Stimulated activated CD4-positive, alpha-beta T cell treated with anti-CD3 and anti-CD28 coated beads, Interleukin-4, amount 100 ng/mL, for 4 hours (primary cell): ENCODE measurements at regions not wholly inside any gene's neighbourhood (a gene's known extent, or its start where the extent isn't known, plus 50 kb on each side); places are given as distances from the start of the nearest gene placed in this dataset.
"Not testable (repeated sequence)": the region's sequence is repeated elsewhere in the genome, so short reads cannot be mapped to it uniquely, and the experiment has no call there.

Source experiments
- DNase-seq, 2 experiments: peaks; one replicate each; pipeline ENCODE4 v3.0.0-alpha.2; 2020

DNA sequence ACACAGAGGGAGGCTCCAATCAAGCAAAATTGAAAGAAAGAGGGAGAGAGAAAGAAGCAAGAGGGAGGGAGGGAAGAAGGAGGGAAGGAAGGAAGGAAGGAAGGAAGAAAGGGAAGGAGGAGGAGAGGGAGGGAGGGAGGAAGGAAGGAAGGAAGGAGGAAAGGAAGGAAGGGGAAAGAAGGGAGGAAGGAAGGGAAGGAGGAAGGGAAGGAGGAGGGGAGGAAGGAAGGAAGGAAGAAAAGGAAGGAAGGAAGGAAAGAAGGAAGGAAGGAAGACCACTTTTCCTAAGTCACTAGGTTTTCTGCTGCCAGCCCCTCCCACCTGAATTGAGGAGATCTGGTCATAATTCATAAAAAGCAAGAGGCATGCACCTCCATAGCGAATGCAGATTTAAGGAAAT lies 287.0 kb downstream of the SP3 start:
- no peak for DNase-seq

DNA sequence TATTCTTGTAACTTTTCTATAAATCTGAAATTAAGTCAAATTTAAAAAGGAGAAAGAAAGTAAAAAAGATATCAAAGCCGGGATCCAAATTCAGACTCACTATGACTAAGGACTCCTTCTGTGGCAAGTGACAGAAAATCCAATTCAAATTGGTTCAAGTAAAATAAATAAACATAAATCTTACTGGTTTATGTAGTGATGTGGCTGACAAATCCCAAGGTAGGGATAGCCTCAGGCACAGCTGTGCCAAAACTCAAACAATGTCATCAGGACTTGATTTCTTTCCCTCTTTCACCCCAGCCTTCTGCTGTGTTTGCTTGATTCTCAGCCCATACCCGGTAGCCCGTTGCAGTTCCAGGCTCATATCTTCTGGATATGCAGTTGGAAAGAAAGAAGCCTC lies 284.6 kb downstream of the SP3 start:
- no peak for DNase-seq

DNA sequence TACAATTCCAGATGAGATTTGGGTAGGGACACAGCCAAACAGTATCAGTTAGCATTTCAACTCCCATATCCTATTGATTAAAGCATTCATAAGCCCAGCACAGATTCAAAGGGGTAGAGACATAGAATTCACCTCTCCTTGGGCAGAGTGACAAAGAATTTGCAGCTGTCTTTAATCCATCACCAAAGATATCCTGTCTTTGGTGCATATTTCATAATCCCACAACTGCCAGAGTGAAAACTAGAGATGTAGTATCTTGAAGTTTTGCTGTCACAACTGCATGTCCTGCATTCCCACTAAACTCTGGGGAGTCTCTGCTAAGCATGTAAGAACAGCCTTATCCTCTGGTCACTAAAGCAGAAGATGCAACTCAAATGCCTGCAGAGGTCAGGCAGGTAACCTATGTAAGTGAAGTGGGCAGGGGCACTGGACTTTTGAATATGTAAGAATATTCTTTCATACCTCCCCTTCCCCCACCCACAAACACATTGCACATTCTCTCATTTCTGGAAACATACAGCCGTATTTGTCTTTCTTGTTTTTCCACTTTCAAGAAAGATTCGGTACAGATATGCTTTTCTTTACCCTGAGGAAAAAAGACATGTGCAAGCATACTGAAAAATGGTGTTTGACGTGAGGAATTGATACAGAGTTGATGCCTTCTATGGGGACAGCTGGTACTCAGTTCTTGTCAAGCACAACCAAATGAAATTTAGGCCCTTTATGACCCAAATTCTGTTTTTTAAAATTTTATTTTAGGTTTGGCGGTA lies 283.1 kb downstream of the SP3 start:
- DNase-seq = no peak

GRCh38 chr2:173684896-173685459 lies 280.2 kb downstream of the SP3 start:
- no peak for DNase-seq

DNA sequence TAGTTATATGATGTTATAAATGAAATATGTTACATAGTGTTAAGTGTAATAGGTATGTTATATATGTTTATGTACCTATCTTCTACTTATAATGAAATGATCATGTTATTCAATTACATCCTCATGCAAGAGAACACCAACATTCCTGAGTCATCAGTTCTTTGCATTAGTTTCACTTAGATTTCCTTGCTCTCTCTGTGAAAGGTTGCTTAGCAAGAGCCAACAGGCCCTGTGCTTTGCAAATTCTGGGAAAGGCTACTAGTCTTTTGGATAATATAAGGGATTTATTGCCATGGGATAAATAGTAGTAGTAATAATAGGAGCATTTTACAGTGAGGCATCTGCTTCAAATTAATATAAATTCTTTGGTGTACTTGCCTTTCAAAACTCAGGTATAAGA lies 274.8 kb downstream of the SP3 start:
- DNase-seq = no peak

DNA sequence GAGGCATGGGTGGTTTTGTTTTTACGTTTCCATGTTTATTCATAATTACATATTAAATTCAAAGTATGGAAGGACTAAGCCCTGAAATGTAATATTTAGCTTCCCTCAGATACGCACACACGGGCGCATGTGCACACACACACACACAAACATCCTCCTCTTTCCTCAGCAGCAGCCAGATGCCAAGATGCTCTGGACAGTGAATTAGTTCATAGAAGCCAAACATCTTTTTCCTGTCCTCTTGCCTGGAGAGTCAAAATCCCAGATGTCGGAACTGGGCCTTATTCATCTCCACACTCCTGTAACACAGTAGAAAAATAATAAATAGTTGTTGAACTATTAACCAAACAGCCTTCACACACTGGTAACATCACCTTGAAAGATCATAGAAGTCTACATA lies 273.1 kb downstream of the SP3 start:
- DNase-seq = no peak

DNA sequence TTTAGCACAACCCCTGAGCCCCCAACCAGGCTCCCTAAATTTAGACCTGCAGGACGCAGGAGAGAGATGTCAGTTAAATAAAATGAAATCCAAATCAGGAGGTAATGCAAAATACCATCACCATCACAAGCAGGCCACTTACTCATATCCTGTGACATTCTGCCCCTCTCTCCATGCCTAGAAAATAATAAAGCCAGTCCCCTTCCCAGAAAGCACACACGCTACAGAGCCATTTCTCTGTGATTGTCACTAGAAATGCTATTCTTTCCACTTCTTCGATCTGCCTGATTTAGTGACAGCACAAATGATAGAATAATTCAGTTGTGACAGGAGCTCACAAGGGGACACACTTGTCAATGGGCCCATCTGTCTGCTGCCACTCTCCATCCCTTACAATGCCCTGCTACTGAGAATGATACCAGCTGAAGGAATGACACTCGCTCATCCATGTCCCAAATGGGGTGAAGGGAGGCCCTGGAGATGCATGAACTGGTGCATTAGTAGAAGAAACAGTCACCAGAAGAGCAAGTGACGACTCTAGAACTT lies 272.1 kb downstream of the SP3 start:
- no peak for DNase-seq

DNA sequence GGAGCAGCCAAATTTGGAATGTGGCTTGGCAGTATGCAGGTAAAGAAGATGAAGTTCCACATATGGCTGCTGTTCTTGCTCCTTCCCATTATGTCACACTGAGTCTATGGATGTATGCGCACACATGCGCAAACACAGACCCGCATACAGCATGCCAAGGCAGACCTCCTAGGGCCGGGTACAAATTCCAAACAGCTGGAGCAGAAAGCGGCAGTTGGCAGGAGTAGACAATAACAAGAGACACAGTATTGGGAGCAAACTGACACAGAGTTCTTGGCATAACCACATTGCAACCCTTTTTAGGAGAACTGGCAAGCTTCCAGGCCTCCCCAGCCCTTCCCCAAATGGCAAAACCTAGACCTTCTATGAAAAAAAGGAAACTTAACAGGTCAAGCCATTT lies 268.9 kb downstream of the SP3 start:
- DNase-seq = no peak

- no peak for DNase-seq
Observed at GRCh38 chr2:173697929-173698328, 267.2 kb downstream of the SP3 start.

GRCh38 chr2:173705656-173706055 lies 259.5 kb downstream of the SP3 start:
- DNase-seq = no peak

- no peak for DNase-seq
Observed at GRCh38 chr2:173706936-173707335, 258.2 kb downstream of the SP3 start.

DNA sequence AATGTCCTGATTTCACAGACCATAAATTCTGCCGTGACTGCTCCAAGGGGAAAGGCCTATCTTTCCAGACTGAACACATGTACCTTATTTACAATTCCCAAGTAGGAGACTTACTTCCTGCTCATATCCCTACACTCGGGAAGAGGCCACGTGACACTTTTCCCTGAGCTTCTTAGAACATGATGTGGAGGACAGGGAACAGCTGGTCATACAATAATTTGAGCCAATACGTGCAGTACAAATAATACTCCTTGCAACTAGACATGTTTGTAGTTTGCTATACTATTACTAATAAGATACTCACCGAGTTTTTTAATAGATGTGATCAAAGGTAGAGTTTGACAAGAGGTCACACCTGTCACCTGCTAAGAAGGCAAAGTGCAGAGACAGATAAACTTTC lies 256.4 kb downstream of the SP3 start:
- DNase-seq = no peak

DNA sequence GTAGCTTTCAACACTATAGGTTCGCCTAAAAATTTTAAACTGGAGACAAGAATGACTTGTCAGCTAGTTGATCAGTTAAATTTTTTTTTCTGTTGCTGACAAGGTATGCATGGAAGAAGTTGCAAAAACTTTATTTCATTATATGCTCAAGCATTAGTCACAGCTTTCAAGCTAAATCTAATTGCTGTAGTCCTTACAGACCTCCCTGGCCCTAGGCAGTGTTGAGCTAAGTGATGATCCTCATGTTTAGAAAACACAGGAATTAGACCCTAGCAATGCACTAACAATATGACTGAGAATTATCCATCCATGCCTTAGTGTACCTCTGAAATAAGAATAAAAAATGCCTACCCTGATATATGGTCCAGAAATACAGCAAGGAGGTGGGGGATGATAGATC lies 253.4 kb downstream of the SP3 start:
- DNase-seq = no peak

DNA sequence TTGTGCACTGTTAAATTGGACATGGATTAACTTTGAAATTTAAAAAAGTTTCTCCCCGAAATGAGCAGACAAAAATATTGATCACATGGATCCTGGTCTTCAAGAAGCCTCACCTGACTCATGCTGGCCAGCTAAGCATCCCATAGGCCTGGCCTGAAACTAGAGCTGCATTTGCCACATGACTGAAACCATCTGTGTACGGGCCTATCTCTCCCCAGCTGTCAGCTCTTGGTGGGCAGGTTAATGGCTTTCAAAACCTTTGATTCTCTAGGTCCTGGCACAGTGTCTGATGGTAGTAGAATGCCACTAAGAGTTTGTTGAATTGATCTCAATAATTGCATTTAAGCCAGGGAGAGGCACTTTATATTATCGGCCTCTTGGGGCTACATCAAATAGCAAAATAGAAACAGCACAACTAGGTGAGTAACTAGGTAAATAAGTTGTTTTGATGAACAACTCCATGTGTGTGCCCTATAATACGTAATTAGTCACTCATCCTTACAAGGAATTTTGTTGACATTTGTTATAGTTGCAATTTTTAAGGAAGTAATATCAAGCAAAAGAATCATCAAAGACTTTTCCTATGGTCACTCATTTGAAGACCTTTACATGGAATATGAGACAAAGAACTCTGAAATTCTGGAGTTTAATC lies 251.1 kb downstream of the SP3 start:
- no peak for DNase-seq

DNA sequence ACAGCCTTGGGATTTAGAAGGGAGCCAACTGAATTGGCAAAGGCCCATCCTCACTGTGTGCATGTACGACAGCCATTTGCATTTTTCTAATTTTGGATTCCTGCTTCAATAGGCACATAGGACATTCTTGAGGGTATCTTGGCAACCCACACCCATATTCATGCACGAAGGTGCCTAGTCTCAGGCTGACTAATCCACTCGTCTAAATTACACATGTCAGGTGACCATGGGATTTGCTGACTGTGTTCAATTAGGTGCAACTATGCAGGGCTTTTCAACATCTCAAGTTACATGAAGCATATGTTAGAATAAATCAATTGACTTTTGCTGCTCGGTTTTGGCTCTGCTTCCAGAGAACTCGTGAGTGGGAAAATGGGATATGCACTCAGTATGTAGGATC lies 249.7 kb downstream of the SP3 start:
- DNase-seq = no peak

- no peak for DNase-seq
Observed at GRCh38 chr2:173716458-173717052, 248.6 kb downstream of the SP3 start.

DNA sequence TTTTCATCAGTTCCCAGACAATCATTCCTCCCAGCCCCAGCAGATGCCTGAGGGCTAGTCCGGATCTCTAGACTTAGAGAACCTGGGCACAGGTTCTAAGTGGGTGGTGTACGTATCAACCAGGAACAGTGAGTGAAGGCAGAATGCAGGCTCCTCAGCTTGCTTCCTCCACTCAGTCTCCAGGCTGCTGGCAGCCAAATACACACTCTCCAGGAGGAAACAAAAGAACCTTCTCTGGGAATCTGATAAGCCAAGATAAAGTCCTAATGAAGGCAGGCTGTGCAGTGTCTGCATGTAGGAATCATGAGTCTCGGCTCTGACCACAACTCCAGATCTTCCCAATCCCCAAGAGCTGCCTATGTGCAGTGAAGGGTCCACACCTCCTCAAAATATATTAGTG lies 245.7 kb downstream of the SP3 start:
- no peak for DNase-seq

DNA sequence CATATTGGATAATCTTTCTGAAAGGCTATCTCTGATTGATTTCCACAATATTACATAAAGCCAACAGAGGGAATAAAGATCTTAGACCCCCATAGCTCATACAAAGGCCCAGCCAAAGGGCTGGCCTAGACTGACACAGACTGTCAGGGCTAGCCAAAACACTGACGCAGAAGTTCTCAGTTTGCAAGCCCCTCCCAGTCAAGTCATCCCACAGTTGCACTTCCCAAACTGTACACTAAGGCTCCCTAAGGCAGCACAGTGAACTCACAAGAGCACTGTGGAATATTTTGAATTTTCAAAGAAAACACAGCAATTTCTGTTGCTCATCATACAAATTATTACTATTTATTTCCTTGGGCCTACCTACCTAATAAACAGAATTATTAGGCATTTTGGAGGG lies 244.9 kb downstream of the SP3 start:
- DNase-seq = no peak

GRCh38 chr2:173734797-173735196 lies 230.4 kb downstream of the SP3 start:
- no peak for DNase-seq

DNA sequence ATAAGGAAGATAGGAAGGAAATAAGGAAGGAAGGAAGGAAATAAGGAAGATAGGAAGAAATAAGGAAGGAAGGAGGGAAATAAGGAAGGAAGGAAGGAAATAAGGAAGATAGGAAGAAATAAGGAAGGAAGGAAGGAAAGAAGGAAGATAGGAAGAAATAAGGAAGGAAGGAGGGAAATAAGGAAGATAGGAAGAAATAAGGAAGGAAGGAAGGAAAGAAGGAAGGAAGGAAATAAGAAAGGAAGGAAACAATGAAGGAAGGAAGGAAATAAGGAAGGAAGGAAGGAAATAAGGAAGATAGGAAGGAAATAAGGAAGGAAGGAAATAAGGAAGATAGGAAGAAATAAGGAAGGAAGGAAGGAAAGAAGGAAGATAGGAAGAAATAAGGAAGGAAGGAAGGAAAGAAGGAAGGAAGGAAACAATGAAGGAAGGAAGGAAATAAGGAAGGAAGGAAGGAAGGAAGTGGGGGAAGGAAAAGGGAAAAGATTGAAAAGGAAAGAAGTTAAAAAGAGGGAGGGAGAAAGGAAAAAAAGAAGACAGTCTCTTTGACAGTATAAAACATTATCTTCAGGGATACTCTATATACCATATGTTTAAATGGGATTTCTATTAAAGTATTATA lies 227.1 kb downstream of the SP3 start:
- not testable (repeated sequence) for DNase-seq

DNA sequence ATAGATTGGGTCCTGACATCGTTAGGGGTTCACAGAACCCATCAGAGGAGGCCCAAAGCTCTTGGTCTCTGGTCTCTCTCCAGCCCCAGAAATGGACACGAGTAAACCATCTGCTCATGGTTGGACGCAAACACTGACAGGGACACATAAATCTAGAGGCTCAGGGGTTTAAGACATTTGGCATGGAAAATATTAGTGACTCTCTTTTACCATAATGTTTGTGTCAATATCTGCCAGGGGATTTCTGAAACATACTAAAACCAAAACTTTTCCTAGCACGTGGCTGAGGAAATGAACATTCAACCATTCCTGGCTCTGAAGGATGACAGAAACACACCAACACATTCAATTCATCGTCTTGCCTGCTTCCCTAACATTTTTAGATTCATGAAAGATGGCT lies 226.2 kb downstream of the SP3 start:
- DNase-seq = no peak

- no peak for DNase-seq
Observed at GRCh38 chr2:173740639-173741038, 224.5 kb downstream of the SP3 start.

DNA sequence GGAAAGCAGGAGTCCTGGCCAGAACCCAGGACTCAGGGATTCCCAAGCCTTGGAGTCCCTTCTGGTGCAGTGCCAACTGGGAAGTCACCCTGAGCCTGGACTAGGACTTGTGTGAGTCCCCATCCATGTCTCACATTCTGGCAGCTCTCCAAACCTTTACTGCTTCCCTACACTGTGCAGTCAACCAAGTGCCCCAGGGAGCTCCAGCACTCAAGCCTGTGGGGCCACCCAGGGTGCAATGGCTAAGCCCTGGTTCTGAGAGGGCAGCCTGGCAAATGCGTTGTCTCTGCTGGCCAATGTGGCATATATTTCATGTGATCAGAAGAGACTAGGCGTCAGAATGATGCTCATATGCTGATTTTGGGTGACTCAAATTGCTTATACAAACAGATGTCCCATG lies 223.4 kb downstream of the SP3 start:
- no peak for DNase-seq
